Astrocyte (in vitro differentiated cells and primary cell): ENCODE measurements at regions not wholly inside any gene's neighbourhood (a gene's known extent, or its start where the extent isn't known, plus 50 kb on each side); places are given as distances from the start of the nearest gene placed in this dataset.
"Not testable (repeated sequence)": the region's sequence is repeated elsewhere in the genome, so short reads cannot be mapped to it uniquely, and the experiment has no call there.

ENCODE experiments used
- EZH2 ChIP-seq: IDR thresholded peaks from 2 replicates; pipeline ENCODE4 v1.6.1; 2012; ENCODE audit warnings: mild to moderate bottlenecking, low read length, inconsistent platforms; ENCODE audit not compliant: insufficient read depth
- TF ChIP-seq, protein P1 (sequence below): IDR thresholded peaks from 2 replicates; pipeline ENCODE4 v1.5.1; 2011; ENCODE audit warnings: low read depth, mild to moderate bottlenecking, inconsistent platforms, low read length, moderate library complexity; ENCODE audit not compliant: insufficient read depth

DNA sequence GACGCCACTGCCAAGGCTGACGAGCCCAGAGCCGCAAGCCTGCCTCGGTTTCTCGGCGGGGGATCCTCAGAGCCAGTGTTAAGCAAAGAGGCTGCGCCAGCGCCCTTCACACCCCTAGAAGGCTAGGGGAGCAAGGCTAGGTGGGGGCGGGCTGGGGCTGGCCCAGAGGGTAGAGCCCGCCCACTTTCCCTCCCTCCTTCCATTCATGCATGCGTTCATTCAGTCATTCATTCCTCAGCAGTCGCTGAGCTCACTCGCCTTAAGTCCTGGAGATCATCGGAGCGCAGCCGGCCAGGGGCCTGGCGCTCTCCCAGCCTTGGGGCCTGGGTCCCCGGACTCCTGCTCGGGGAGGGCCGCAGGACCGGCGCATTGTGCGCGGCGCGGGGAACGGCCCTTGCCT lies 5499.6 kb upstream of the TPTE start:
- TF ChIP-seq, protein P1, sequence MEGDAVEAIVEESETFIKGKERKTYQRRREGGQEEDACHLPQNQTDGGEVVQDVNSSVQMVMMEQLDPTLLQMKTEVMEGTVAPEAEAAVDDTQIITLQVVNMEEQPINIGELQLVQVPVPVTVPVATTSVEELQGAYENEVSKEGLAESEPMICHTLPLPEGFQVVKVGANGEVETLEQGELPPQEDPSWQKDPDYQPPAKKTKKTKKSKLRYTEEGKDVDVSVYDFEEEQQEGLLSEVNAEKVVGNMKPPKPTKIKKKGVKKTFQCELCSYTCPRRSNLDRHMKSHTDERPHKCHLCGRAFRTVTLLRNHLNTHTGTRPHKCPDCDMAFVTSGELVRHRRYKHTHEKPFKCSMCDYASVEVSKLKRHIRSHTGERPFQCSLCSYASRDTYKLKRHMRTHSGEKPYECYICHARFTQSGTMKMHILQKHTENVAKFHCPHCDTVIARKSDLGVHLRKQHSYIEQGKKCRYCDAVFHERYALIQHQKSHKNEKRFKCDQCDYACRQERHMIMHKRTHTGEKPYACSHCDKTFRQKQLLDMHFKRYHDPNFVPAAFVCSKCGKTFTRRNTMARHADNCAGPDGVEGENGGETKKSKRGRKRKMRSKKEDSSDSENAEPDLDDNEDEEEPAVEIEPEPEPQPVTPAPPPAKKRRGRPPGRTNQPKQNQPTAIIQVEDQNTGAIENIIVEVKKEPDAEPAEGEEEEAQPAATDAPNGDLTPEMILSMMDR = not testable (repeated sequence)
- not testable (repeated sequence) for TF ChIP-seq EZH2
